ENCODE measurements at regions not wholly inside any gene's neighbourhood (a gene's known extent, or its start where the extent isn't known, plus 50 kb on each side); places are given as distances from the start of the nearest gene placed in this dataset.

- TF ChIP-seq MAX (IDR thresholded peaks at IDR 0.05; ENCODE audit: low read depth, low read length): no peak
- TF ChIP-seq POLR2A (IDR thresholded peaks at IDR 0.05; ENCODE audit: extremely low read depth, insufficient read length): no peak
- no peak for TF ChIP-seq CTCF (IDR thresholded peaks at IDR 0.05; ENCODE audit: low read depth, low read length)
- TF ChIP-seq MYC (IDR thresholded peaks at IDR 0.05; ENCODE audit: low read depth, low read length): no peak
- no peak for DNase-seq (ENCODE audit: low read depth)
- no peak overlapping the region for H3K4me3 ChIP-seq (ENCODE audit: low read depth, low read length)
Measured at GRCh38 chr4:132384709-132385108, 764.4 kb upstream of the PCDH10 start.

GRCh38 chr4:132386130-132386529 lies 763.0 kb upstream of the PCDH10 start:
- no peak for TF ChIP-seq CTCF (IDR thresholded peaks at IDR 0.05; ENCODE audit: low read depth, low read length)
- TF ChIP-seq POLR2A (IDR thresholded peaks at IDR 0.05; ENCODE audit: extremely low read depth, insufficient read length): no peak
- TF ChIP-seq MAX (IDR thresholded peaks at IDR 0.05; ENCODE audit: low read depth, low read length): no peak
- no peak overlapping the region for H3K4me3 ChIP-seq (ENCODE audit: low read depth, low read length)
- DNase-seq (ENCODE audit: low read depth): no peak

- H3K4me3 ChIP-seq (ENCODE audit: low read depth, low read length): no peak overlapping the region
- no peak for DNase-seq (ENCODE audit: low read depth)
- TF ChIP-seq MYC (IDR thresholded peaks at IDR 0.05; ENCODE audit: low read depth, low read length) (no peak), POLR2A (IDR thresholded peaks at IDR 0.05; ENCODE audit: extremely low read depth, insufficient read length) (no peak), CTCF (IDR thresholded peaks at IDR 0.05; ENCODE audit: low read depth, low read length) (no peak), MAX (IDR thresholded peaks at IDR 0.05; ENCODE audit: low read depth, low read length) (no peak)
Measured at GRCh38 chr4:132387060-132387459, 762.0 kb upstream of the PCDH10 start.

GRCh38 chr4:132395561-132395960 lies 753.5 kb upstream of the PCDH10 start:
- no peak overlapping the region for H3K4me3 ChIP-seq (ENCODE audit: low read depth, low read length)
- DNase-seq (ENCODE audit: low read depth): no peak
- TF ChIP-seq CTCF (IDR thresholded peaks at IDR 0.05; ENCODE audit: low read depth, low read length) (no peak), POLR2A (IDR thresholded peaks at IDR 0.05; ENCODE audit: extremely low read depth, insufficient read length) (no peak), MYC (IDR thresholded peaks at IDR 0.05; ENCODE audit: low read depth, low read length) (no peak), MAX (IDR thresholded peaks at IDR 0.05; ENCODE audit: low read depth, low read length) (no peak)

GRCh38 chr4:132396636-132397035 lies 752.5 kb upstream of the PCDH10 start:
- TF ChIP-seq POLR2A (IDR thresholded peaks at IDR 0.05; ENCODE audit: extremely low read depth, insufficient read length): no peak
- TF ChIP-seq MAX (IDR thresholded peaks at IDR 0.05; ENCODE audit: low read depth, low read length): no peak
- no peak for TF ChIP-seq CTCF (IDR thresholded peaks at IDR 0.05; ENCODE audit: low read depth, low read length)
- H3K4me3 ChIP-seq (ENCODE audit: low read depth, low read length): no peak overlapping the region
- no peak for DNase-seq (ENCODE audit: low read depth)

GRCh38 chr4:132417220-132417619 lies 731.9 kb upstream of the PCDH10 start:
- no peak for DNase-seq (ENCODE audit: low read depth)
- no peak overlapping the region for H3K4me3 ChIP-seq (ENCODE audit: low read depth, low read length)
- TF ChIP-seq CTCF (IDR thresholded peaks at IDR 0.05; ENCODE audit: low read depth, low read length) (no peak), POLR2A (IDR thresholded peaks at IDR 0.05; ENCODE audit: extremely low read depth, insufficient read length) (no peak), MYC (IDR thresholded peaks at IDR 0.05; ENCODE audit: low read depth, low read length) (no peak), MAX (IDR thresholded peaks at IDR 0.05; ENCODE audit: low read depth, low read length) (no peak)
